WI38 (cell line): ENCODE measurements at regions not wholly inside any gene's neighbourhood (a gene's known extent, or its start where the extent isn't known, plus 50 kb on each side); places are given as distances from the start of the nearest gene placed in this dataset.

ENCODE experiments used
- H3K4me3 ChIP-seq: 2 replicates; pipeline ENCODE4 v1.5.1; 2011; ENCODE audit warnings: low read depth, mild to moderate bottlenecking, control low read depth, low read length
- TF ChIP-seq, protein P1 (sequence below): IDR thresholded peaks from 2 replicates; pipeline ENCODE4 v1.5.1; 2012; ENCODE audit warnings: low read depth, mild to moderate bottlenecking, control low read depth, low read length

DNA sequence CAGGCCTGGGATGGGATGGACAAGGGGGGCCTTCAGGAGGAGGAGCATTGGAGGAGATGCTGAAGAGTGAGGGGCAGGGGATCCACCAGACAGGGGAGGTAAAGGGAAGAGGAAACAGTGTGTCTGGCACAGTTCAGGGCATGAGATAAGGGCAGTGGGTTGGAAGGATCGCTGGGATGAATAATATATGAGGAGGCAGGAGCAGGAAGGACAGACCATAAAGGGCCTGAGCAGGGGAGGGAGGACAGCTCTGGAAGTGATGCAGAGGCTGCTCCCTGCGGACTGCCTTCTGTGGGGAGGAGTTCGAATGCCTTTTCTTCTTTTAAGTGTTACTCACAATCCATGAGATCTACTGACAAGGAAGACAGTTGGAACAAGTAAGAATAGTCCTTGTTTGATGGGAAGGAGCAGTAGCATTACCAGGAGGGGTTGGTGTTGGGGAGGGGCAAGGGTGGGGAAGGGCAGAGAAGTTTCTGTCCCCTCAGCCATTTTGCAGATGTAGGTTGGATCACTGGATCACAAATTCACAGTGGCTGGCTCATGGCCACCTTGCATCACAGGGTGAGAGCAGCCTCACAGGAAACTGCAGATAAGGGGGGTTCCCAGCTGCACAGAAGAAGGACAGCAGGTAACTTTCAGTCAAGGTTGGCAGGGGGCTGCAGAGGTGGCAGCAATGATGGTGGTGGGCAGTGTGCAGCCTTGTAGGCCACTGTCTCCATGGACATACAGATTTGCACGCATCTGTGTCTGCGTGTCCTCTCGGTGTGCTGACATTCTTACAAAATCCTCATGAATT is 91.9 kb upstream of the SNRPN start:
- no peak overlapping the region for H3K4me3 ChIP-seq
- TF ChIP-seq, protein P1, sequence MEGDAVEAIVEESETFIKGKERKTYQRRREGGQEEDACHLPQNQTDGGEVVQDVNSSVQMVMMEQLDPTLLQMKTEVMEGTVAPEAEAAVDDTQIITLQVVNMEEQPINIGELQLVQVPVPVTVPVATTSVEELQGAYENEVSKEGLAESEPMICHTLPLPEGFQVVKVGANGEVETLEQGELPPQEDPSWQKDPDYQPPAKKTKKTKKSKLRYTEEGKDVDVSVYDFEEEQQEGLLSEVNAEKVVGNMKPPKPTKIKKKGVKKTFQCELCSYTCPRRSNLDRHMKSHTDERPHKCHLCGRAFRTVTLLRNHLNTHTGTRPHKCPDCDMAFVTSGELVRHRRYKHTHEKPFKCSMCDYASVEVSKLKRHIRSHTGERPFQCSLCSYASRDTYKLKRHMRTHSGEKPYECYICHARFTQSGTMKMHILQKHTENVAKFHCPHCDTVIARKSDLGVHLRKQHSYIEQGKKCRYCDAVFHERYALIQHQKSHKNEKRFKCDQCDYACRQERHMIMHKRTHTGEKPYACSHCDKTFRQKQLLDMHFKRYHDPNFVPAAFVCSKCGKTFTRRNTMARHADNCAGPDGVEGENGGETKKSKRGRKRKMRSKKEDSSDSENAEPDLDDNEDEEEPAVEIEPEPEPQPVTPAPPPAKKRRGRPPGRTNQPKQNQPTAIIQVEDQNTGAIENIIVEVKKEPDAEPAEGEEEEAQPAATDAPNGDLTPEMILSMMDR = no peak

DNA sequence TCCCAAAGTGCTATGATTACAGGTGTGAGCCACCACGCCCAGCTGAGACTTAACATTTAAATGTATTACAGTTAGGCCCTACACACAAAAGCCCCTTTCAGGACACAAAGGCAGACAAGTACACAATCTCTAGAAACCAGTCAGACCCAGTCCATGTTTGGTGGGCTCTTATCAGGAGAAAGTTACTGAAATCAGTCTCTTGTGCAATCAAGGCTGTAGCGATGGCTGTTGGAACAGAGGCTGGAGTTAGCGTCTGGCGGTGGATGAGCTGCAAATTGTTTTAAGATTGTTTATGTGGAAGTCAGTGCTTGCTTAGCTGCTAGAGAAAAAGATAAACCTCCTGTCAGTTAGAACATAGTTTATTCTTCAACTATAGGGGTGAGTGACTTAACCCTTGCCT is 89.5 kb upstream of the SNRPN start:
- no peak overlapping the region for H3K4me3 ChIP-seq
- TF ChIP-seq, protein P1 = no peak

DNA sequence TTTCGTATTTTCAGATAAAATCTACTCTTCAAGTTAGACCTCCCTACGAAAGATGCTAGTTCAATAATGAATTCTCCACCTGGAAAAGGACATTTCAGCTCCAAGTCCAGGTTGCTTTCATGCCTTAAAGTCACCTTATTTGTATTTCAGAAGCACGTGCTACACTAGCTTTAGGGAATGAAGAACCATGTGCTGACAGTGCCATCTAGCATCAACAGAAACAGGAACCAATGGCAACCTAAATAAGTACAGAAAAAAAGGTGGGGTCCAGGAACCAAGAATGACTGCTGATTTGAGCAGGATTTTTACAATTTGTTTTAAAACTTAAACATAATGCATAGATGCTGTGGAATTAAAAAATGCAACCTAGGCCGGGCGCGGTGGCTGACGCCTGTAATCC is 77.6 kb upstream of the SNRPN start:
- TF ChIP-seq, protein P1 = no peak
- no peak overlapping the region for H3K4me3 ChIP-seq

DNA sequence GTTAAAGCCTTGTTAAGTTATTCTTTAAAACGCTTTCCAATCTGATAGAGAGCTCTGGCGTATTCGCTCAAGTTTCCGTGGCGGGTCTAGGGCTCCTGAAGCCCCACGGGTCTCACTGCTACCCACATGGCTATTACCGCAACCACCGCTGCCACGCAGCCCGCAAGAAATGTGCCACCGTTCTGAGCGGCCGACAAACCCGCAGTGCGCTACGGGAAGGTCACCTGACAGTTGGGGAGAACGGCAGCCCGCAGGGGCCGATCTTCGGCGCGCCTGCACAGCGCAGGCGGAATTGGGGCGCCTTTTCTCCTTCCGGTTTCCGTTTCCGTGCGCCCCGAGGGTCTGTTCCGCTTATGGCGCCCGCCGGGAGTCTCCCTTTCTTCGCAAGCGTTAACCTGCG is 76.6 kb upstream of the SNRPN start:
- TF ChIP-seq, protein P1 = no peak
- peak overlapping the region; percentile 37 for H3K4me3 ChIP-seq

DNA sequence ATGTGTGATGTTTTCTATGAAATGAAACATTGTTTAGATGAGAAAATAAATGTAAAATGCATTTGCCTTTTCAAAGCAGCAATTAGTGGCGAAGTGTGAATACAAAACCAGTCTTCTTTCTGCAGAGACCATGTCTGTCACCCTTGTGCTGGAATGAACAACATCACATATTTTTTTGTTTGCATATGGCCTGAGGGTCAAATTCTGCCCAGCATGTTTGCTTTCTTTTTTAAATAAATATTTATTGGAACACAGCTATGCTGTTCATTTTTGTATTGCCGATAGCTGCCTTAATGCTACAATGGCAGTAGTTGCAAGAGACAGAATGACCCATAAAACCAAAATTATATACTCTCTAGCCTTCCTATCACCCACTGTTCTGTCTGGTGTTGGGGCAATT is 75.3 kb upstream of the SNRPN start:
- no peak overlapping the region for H3K4me3 ChIP-seq
- TF ChIP-seq, protein P1 = no peak

DNA sequence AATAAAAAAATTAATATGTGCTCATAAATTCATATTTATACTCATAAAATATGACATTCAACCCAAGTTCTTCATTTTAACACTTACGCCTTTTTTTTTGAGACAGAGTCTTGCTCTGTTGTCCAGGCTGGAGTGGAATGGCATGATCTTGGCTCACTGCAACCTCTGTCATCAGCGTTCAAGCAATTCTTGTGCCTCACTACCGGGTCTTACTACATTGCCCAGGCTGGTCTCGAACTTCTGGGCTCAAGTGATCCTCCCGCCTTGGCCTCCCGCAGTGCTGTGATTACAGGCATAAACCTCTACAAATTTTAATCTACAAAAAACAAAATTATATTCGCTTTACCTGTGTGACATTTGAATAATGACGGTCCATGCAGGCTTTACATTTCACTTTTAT is 74.1 kb upstream of the SNRPN start:
- TF ChIP-seq, protein P1 = no peak
- H3K4me3 ChIP-seq = no peak overlapping the region

DNA sequence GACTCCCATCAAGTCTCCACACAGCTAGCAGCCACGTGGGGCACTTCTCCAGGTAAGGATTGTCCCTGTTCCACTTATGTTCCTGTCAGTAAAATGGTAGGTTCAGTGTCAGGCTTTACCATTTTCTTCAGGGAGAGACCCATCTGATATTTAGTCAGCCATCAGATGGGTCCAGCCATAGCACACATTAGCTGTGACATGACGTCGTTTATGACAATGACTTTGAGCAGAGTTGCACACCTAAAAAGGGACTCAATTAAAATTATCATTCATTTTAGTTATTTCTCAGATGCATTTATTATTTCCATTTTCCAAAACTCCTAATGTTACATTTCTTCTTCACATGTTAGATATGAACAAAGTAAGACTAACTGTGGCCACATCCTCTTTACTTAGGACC is 68.2 kb upstream of the SNRPN start:
- no peak overlapping the region for H3K4me3 ChIP-seq
- TF ChIP-seq, protein P1 = no peak
